SK-N-SH (cell line): ENCODE measurements at regions not wholly inside any gene's neighbourhood (a gene's known extent, or its start where the extent isn't known, plus 50 kb on each side); places are given as distances from the start of the nearest gene placed in this dataset.

Source experiments
- FOSL2 ChIP-seq: IDR thresholded peaks from 2 replicates; pipeline ENCODE4 v1.4.0; 2012; ENCODE audit warnings: low read depth, mild to moderate bottlenecking, moderate library complexity, borderline replicate concordance
- TAF1 ChIP-seq: IDR thresholded peaks from 2 replicates; pipeline ENCODE4 v1.6.1; 2012; ENCODE audit warnings: low read depth, mild to moderate bottlenecking, low read length, moderate library complexity, borderline replicate concordance
- ZBTB33 ChIP-seq: IDR thresholded peaks from 2 replicates; pipeline ENCODE4 v1.4.0; 2012; ENCODE audit warnings: low read depth, borderline replicate concordance
- TF ChIP-seq, protein P1 (sequence below): fragments of 200-600 bp; sonication (generic); IDR thresholded peaks from 2 replicates; pipeline ENCODE4 v1.6.1; 2017; ENCODE audit warnings: antibody characterized with exemption, mild to moderate bottlenecking, moderate library complexity
- TF ChIP-seq, protein P2 (sequence below): IDR thresholded peaks from 2 replicates; pipeline ENCODE4 v1.6.1; 2012; ENCODE audit warnings: mild to moderate bottlenecking, low read depth, low read length, moderate library complexity
- TF ChIP-seq, protein P3 (sequence below): IDR thresholded peaks from 2 replicates; pipeline ENCODE4 v1.4.0; 2012; ENCODE audit warnings: low read depth

DNA sequence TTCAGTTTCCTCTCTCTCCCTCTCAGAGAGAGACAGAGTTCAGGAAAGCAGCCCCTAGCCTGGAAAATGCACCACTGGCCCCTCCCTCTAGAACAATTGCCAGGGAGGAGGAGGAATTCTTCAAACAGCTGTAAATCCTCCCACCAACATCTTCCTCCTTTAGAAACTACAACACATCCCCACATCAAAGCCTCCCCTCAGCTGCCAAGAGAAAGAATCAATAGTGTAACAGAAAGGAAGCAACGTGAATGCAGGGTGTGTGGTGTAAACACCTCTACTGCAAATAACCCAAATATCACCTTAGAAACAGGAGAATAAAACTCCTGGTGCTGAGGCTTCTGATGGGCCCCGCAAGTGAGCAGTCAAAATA, 249.9 kb upstream of the GATB start:
- TF ChIP-seq, protein P1, sequence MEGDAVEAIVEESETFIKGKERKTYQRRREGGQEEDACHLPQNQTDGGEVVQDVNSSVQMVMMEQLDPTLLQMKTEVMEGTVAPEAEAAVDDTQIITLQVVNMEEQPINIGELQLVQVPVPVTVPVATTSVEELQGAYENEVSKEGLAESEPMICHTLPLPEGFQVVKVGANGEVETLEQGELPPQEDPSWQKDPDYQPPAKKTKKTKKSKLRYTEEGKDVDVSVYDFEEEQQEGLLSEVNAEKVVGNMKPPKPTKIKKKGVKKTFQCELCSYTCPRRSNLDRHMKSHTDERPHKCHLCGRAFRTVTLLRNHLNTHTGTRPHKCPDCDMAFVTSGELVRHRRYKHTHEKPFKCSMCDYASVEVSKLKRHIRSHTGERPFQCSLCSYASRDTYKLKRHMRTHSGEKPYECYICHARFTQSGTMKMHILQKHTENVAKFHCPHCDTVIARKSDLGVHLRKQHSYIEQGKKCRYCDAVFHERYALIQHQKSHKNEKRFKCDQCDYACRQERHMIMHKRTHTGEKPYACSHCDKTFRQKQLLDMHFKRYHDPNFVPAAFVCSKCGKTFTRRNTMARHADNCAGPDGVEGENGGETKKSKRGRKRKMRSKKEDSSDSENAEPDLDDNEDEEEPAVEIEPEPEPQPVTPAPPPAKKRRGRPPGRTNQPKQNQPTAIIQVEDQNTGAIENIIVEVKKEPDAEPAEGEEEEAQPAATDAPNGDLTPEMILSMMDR, result no peak
- TF ChIP-seq TAF1 (no peak), ZBTB33 (no peak), FOSL2 (no peak)
- TF ChIP-seq, protein P2, sequence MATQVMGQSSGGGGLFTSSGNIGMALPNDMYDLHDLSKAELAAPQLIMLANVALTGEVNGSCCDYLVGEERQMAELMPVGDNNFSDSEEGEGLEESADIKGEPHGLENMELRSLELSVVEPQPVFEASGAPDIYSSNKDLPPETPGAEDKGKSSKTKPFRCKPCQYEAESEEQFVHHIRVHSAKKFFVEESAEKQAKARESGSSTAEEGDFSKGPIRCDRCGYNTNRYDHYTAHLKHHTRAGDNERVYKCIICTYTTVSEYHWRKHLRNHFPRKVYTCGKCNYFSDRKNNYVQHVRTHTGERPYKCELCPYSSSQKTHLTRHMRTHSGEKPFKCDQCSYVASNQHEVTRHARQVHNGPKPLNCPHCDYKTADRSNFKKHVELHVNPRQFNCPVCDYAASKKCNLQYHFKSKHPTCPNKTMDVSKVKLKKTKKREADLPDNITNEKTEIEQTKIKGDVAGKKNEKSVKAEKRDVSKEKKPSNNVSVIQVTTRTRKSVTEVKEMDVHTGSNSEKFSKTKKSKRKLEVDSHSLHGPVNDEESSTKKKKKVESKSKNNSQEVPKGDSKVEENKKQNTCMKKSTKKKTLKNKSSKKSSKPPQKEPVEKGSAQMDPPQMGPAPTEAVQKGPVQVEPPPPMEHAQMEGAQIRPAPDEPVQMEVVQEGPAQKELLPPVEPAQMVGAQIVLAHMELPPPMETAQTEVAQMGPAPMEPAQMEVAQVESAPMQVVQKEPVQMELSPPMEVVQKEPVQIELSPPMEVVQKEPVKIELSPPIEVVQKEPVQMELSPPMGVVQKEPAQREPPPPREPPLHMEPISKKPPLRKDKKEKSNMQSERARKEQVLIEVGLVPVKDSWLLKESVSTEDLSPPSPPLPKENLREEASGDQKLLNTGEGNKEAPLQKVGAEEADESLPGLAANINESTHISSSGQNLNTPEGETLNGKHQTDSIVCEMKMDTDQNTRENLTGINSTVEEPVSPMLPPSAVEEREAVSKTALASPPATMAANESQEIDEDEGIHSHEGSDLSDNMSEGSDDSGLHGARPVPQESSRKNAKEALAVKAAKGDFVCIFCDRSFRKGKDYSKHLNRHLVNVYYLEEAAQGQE, result no peak
- TF ChIP-seq, protein P3, sequence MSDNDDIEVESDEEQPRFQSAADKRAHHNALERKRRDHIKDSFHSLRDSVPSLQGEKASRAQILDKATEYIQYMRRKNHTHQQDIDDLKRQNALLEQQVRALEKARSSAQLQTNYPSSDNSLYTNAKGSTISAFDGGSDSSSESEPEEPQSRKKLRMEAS, result no peak
